Choroid plexus epithelial cell (primary cell): ENCODE measurements at regions not wholly inside any gene's neighbourhood (a gene's known extent, or its start where the extent isn't known, plus 50 kb on each side); places are given as distances from the start of the nearest gene placed in this dataset.

Experiments
- DNase-seq: peaks from one replicate; pipeline ENCODE4 v3.0.0-alpha.2; 2010; ENCODE audit warnings: low read depth
- H3K4me3 ChIP-seq: 2 replicates; pipeline ENCODE4 v1.5.1; 2011; ENCODE audit warnings: low read depth, mild to moderate bottlenecking, control low read depth, low read length, moderate library complexity
- CTCF ChIP-seq: conservative IDR thresholded peaks from 2 replicates; pipeline ENCODE4 v1.5.1; 2011; ENCODE audit warnings: low read depth, mild to moderate bottlenecking, control low read depth, inconsistent platforms, low read length, moderate library complexity

- no peak overlapping the region for H3K4me3 ChIP-seq
- no peak for TF ChIP-seq CTCF
- no peak for DNase-seq
These were observed 88.5 kb upstream of the ALX4 start for GRCh38 chr11:44398266-44399030.

- no peak for DNase-seq
- H3K4me3 ChIP-seq = no peak overlapping the region
- no peak for TF ChIP-seq CTCF
These were observed 90.0 kb upstream of the ALX4 start for GRCh38 chr11:44399968-44400367.

- no peak for DNase-seq
- H3K4me3 ChIP-seq = no peak overlapping the region
- TF ChIP-seq CTCF = no peak
These were observed 90.5 kb upstream of the ALX4 start for GRCh38 chr11:44400431-44400830.

- H3K4me3 ChIP-seq = no peak overlapping the region
- no peak for TF ChIP-seq CTCF
- DNase-seq = no peak
These were observed 92.6 kb upstream of the ALX4 start for GRCh38 chr11:44402466-44403075.

GRCh38 chr11:44403176-44403575 is 93.2 kb upstream of the ALX4 start:
- no peak overlapping the region for H3K4me3 ChIP-seq
- no peak for DNase-seq
- no peak for TF ChIP-seq CTCF

GRCh38 chr11:44403587-44404273 is 93.8 kb upstream of the ALX4 start:
- no peak for TF ChIP-seq CTCF
- no peak for DNase-seq
- no peak overlapping the region for H3K4me3 ChIP-seq
